GM21529 (cell line): ENCODE measurements at regions not wholly inside any gene's neighbourhood (a gene's known extent, or its start where the extent isn't known, plus 50 kb on each side); places are given as distances from the start of the nearest gene placed in this dataset.

ENCODE experiments used
- ATAC-seq: cut with Tn5 transposase; IDR thresholded peaks from one replicate; pipeline ENCODE4 v1.9.1; 2021; ENCODE audit not compliant: unreplicated experiment

- no peak for ATAC-seq
These were observed 191.5 kb upstream of the PARD3B start for GRCh38 chr2:204353823-204354222.

- ATAC-seq: no peak
These were observed 190.8 kb upstream of the PARD3B start for GRCh38 chr2:204354442-204354856.

DNA sequence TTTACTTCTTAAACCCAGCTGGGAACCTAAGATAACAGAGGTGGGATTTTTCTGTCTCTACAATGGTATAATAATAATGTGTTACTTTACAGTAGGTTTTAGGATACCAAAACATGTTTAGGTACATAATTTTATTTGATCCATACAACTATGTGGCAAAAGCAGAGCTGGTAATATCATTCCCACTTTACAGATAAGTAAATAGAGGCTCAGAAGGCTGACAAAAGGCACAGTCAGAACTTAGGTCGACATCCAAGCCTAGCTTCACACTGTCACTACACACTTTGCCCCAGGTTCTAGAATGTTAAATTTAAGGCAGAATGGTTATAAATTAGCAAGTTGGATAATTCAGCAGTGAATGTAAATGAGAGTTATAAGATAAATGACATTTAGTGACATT, 189.6 kb upstream of the PARD3B start:
- no peak for ATAC-seq

- no peak for ATAC-seq
These were observed 189.1 kb upstream of the PARD3B start for GRCh38 chr2:204356151-204356641.

- ATAC-seq: no peak
These were observed 188.0 kb upstream of the PARD3B start for GRCh38 chr2:204357286-204357685.

DNA sequence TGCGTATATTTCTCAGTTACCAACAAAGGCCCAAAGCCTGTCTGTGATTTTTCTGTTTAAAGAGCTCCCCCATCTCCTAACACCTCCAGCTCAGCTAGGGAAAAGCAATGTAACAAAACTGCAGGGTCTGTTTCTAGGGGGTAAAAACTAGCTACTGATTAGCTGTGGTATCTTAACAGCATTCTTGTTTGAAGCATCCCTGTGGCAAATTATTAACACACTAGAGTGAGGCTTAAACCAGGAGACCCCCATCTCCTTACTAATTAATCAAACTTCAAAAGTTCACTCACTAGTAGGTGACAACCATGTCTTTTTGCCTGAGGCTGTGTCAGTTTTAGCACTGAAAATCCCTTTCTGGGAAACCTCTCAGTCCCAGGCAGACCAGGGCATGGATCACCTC, 186.2 kb upstream of the PARD3B start:
- no peak for ATAC-seq

DNA sequence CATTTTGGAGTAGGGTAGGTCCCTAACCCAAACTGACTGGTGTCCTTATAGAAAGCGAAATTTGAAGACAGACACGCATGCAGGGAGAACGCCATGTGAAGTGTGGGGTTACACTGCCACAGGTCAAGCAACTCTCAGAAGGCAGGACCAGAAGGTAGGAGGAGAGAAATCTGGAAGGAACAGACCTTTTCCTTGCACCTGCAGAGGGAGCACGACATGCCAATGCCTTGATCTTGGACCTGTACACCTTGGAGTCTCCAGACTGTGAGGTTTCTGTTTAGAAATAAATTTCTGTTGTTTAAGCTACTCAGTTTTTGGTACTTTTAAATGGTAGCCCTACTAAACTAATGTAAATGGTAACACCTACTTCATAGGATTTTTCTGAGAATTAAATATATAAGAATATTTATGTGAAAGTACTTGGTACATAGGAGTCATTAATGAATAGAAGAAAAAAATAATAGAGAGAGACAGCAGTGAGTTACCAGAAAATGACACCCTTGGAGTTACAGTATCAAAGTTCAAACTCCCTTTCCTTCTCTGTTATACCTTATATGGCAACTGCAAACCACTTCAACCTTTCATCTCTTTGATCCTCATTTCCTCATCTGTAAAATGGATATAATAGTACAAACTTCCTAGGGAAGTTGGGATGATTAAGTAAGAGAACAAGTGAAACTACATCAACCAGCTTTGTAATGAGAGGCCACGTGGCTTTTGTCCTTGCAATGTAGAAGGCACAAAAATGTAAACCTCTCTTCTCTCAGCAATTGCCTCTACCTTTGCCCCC, 184.9 kb upstream of the PARD3B start:
- no peak for ATAC-seq

DNA sequence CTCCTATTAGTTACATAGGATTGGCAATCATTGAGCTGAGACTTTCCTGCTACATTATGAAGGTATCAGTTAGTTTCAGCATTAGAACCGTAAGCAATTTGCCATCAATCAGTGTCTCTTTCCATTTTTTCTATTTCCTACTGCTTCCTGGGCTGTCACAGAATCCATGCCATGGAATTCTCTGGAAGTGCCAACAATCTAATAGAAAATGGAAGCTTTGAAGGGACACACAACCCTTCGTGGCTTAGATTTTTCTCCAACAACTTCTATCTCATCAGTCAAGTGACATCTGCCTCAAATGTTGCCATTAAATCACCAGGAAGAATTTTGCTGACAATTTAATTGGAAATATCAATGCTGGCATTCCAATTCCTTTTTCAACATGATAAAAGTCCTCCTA, 183.5 kb upstream of the PARD3B start:
- no peak for ATAC-seq

- no peak for ATAC-seq
These were observed 182.7 kb upstream of the PARD3B start for GRCh38 chr2:204362581-204362980.

GRCh38 chr2:204363513-204363912, 181.8 kb upstream of the PARD3B start:
- no peak for ATAC-seq

- ATAC-seq: no peak
These were observed 180.3 kb upstream of the PARD3B start for GRCh38 chr2:204364860-204365535.

GRCh38 chr2:204365811-204366210, 179.5 kb upstream of the PARD3B start:
- ATAC-seq: no peak

DNA sequence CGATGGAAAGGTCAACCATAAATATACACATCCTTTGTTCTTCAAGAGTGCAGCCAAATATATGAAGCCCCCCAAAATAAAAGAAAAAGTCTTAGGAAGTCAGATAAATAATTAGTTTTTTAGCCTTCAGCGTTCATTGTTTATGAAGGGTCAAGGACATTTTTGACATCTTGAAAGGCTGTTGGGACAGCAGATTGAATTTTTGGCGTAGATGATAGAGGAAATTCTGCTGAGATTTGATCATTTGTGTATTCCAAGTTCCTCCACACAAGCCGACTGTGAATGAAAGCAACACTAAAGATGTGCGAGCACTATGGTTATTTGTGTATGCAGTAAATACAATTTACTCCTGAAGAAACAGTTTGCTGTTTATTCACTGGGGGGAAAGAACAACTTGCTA, 177.8 kb upstream of the PARD3B start:
- ATAC-seq: no peak

- no peak for ATAC-seq
These were observed 175.0 kb upstream of the PARD3B start for GRCh38 chr2:204370172-204370718.

DNA sequence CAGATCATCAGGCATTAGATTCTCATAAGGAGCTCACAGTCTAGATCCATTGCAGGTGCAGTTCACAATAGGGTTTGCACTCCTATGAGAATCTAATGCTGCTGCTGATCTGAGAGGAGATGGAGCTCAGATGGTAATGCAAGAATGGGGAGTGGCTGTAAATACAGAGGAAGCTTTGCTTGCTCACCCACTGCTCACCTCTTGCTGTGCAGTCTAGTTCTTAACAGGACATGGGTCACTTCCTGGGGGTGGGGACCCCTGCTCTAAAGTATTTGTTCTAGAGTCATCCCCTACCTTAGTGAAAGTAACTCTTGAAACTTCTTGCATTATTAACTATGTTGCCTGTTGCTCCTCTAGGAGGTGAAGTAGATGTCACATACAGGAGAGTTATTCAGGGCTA, 171.3 kb upstream of the PARD3B start:
- ATAC-seq: no peak

GRCh38 chr2:204380141-204380881, 165.0 kb upstream of the PARD3B start:
- ATAC-seq: no peak

DNA sequence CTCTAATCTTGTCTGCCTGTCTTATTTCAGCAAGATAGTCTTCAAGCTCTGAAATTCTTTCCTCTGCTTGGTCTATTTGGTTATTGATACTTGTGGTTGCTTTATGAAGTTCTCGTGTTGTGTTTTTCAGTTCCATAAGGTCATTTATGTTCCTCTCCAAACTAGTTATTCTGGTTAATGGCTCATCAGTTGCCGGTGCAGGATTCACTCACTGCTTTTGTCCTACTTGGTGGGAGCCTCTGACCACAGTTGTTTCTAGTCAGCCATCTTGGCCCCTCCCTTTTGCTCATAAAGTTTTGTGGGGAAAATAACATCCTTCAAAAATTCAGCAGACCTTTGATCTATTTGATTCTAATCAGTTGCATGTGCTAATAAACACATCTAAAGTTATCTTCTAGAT, 158.6 kb upstream of the PARD3B start:
- ATAC-seq: no peak

- no peak for ATAC-seq
These were observed 156.2 kb upstream of the PARD3B start for GRCh38 chr2:204389120-204389519.

DNA sequence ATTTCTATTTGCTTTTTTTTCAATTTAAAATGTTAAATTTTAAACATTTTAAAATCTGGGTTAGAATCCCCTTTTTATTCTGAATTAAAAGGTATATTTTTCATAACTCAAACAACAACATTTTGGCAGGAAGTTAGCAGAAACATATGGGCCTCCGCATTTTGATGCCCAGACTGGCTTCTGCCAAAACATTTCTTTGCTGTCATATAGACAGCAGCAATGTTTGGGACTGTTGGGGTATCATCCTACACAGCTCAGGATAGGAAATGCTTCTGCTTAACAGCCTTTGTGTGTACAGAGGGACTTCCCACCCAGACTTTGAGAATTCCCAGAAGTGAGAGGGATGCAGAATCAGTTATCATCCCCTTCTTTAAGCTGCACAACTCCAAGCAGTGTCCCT, 155.4 kb upstream of the PARD3B start:
- no peak for ATAC-seq

- no peak for ATAC-seq
These were observed 149.7 kb upstream of the PARD3B start for GRCh38 chr2:204395539-204395938.

DNA sequence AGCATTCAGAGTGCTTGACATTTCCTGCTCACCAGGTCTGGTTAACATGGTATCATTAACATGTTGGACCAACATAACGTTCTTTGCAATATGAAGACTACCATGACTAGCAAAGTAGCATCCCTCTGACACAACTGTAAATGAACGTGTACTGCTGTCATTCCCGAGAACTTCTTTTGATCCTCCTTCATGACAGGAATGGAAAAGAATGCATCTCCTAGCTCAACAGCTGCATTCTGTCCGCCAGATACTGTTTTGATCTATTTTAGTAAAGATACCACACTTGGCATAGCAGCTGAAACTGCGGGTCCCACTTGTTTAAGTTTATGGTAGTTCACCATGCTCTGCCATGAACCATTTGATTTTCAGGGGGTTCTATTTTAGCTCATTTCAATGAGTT, 144.2 kb upstream of the PARD3B start:
- ATAC-seq: no peak
